ENCODE measurements at regions not wholly inside any gene's neighbourhood (a gene's known extent, or its start where the extent isn't known, plus 50 kb on each side); places are given as distances from the start of the nearest gene placed in this dataset.

DNA sequence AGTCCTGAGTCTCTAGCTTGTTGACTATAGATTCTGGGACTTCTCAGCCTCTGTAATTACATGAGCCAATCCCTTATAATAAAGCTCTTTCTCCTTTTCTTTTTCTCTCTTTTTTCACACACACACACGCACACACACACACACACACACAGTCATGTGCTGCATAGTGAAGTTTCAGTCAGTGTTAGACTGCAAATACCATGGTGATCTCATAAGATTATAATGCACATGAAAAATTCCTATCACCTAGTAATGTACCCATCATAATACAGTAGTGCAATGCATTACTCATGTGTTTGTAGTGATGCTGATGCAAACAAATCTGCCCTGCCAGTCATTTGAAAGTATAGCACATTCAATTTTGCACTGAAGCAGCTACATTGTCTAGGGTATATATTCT, 558.2 kb downstream of the SUCLG1 start:
- Histone ChIP-seq H3K4me1 (ENCODE audit: insufficient read depth, low read length, poor library complexity, severe bottlenecking) (no peaks in the 10 kb centered on the region), H3K36me3 (ENCODE audit: insufficient read depth, low read length) (no peaks in the 10 kb centered on the region), H3K4me2 (ENCODE audit: low read depth, low read length, poor library complexity, severe bottlenecking) (no peak overlapping the region), H3K79me2 (ENCODE audit: insufficient read depth, low read length) (no peaks in the 10 kb centered on the region), H3K4me3 (ENCODE audit: low read length, poor library complexity, severe bottlenecking) (no peak overlapping the region), H3F3A (ENCODE audit: low read depth) (no peaks in the 10 kb centered on the region), H2AFZ (ENCODE audit: low read length) (no peak overlapping the region), H3K27me3 (ENCODE audit: insufficient read depth, low read length, poor library complexity, severe bottlenecking) (no peaks in the 10 kb centered on the region), H3K9me2 (replicated peaks; ENCODE audit: low read depth, low read length) (0 out of 2 replicates have a peak, but pooled peaks cover 4% of the 10 kb centered on the region), H4K20me1 (ENCODE audit: insufficient read depth, low read length, poor library complexity, severe bottlenecking) (no peaks in the 10 kb centered on the region), H3K9me3 (ENCODE audit: insufficient read depth, low read depth, low read length) (no peaks in the 10 kb centered on the region), H3K9ac (ENCODE audit: low read depth, low read length, poor library complexity, severe bottlenecking) (no peak overlapping the region)
- no peak for TF ChIP-seq EZH2phosphoT487 (IDR thresholded peaks at IDR 0.05; ENCODE audit: borderline replicate concordance)

DNA sequence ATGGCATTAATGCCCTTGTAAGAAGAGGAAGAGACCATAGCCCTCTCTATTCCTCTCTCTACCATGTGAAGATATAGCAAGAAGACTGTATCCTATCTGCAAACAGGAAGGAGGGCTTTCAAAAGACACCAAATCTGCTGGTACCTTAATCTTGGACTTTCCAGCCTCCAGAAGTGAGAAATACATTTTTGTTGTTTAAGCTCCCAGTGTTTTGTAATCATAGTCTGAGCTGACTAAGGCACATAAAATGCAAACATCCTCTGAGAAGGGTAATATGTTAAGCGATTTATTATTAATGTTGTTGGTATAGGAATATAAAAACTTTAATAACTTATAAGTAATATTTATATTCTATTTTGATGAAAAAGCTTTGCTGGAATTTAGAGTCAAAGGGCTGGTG, 559.8 kb downstream of the SUCLG1 start:
- Histone ChIP-seq H3K9me3 (ENCODE audit: insufficient read depth, low read depth, low read length) (no peaks in the 10 kb centered on the region), H3K9me2 (replicated peaks; ENCODE audit: low read depth, low read length) (0 out of 2 replicates have a peak, but pooled peaks cover 2% of the 10 kb centered on the region), H3K27me3 (ENCODE audit: insufficient read depth, low read length, poor library complexity, severe bottlenecking) (no peaks in the 10 kb centered on the region), H3K36me3 (ENCODE audit: insufficient read depth, low read length) (no peaks in the 10 kb centered on the region), H2AFZ (ENCODE audit: low read length) (no peak overlapping the region), H3K4me2 (ENCODE audit: low read depth, low read length, poor library complexity, severe bottlenecking) (no peak overlapping the region), H3K79me2 (ENCODE audit: insufficient read depth, low read length) (no peaks in the 10 kb centered on the region), H3K4me3 (ENCODE audit: low read length, poor library complexity, severe bottlenecking) (no peak overlapping the region), H3K4me1 (ENCODE audit: insufficient read depth, low read length, poor library complexity, severe bottlenecking) (no peaks in the 10 kb centered on the region), H3K9ac (ENCODE audit: low read depth, low read length, poor library complexity, severe bottlenecking) (no peak overlapping the region), H3F3A (ENCODE audit: low read depth) (no peaks in the 10 kb centered on the region), H4K20me1 (ENCODE audit: insufficient read depth, low read length, poor library complexity, severe bottlenecking) (no peaks in the 10 kb centered on the region)
- TF ChIP-seq, protein P1, sequence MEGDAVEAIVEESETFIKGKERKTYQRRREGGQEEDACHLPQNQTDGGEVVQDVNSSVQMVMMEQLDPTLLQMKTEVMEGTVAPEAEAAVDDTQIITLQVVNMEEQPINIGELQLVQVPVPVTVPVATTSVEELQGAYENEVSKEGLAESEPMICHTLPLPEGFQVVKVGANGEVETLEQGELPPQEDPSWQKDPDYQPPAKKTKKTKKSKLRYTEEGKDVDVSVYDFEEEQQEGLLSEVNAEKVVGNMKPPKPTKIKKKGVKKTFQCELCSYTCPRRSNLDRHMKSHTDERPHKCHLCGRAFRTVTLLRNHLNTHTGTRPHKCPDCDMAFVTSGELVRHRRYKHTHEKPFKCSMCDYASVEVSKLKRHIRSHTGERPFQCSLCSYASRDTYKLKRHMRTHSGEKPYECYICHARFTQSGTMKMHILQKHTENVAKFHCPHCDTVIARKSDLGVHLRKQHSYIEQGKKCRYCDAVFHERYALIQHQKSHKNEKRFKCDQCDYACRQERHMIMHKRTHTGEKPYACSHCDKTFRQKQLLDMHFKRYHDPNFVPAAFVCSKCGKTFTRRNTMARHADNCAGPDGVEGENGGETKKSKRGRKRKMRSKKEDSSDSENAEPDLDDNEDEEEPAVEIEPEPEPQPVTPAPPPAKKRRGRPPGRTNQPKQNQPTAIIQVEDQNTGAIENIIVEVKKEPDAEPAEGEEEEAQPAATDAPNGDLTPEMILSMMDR (conservative IDR thresholded peaks at IDR 0.05; ENCODE audit: low read length), result no peak
- TF ChIP-seq EZH2phosphoT487 (IDR thresholded peaks at IDR 0.05; ENCODE audit: borderline replicate concordance), result no peak

DNA sequence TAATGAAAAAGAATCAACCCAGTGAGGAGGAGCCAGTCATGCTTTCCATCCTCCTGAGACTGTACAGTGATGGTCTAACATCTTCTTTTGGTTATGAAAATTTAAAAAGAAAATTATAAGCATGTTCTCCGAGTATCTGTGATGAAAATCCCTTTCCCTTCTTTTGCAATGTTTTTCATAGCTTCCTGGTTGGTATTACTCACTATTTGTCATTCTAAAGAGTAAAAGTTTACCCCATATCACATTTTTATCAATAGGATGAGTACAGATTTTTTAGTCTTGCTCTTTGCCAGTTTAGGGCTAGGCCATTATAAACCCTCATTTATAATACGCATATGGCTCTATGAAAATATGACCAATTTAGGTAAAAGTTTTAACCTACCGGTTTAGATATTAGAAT, 564.1 kb downstream of the SUCLG1 start:
- H3K27me3 ChIP-seq (ENCODE audit: insufficient read depth, low read length, poor library complexity, severe bottlenecking), result no peaks in the 10 kb centered on the region
- H3F3A ChIP-seq (ENCODE audit: low read depth), result no peaks in the 10 kb centered on the region
- H3K36me3 ChIP-seq (ENCODE audit: insufficient read depth, low read length), result no peaks in the 10 kb centered on the region
- TF ChIP-seq EZH2phosphoT487 (IDR thresholded peaks at IDR 0.05; ENCODE audit: borderline replicate concordance), result no peak
- TF ChIP-seq, protein P1 (conservative IDR thresholded peaks at IDR 0.05; ENCODE audit: low read length), result no peak
- H3K9me3 ChIP-seq (ENCODE audit: insufficient read depth, low read depth, low read length), result no peaks in the 10 kb centered on the region
- H2AFZ ChIP-seq (ENCODE audit: low read length), result no peak overlapping the region
- H3K9me2 ChIP-seq (replicated peaks; ENCODE audit: low read depth, low read length), result no peaks in the 10 kb centered on the region
- no peaks in the 10 kb centered on the region for H3K4me1 ChIP-seq (ENCODE audit: insufficient read depth, low read length, poor library complexity, severe bottlenecking)
- H3K79me2 ChIP-seq (ENCODE audit: insufficient read depth, low read length), result no peaks in the 10 kb centered on the region
- no peak overlapping the region for H3K9ac ChIP-seq (ENCODE audit: low read depth, low read length, poor library complexity, severe bottlenecking)
- H3K4me2 ChIP-seq (ENCODE audit: low read depth, low read length, poor library complexity, severe bottlenecking), result no peak overlapping the region
- no peaks in the 10 kb centered on the region for H4K20me1 ChIP-seq (ENCODE audit: insufficient read depth, low read length, poor library complexity, severe bottlenecking)
- H3K4me3 ChIP-seq (ENCODE audit: low read length, poor library complexity, severe bottlenecking), result no peak overlapping the region

DNA sequence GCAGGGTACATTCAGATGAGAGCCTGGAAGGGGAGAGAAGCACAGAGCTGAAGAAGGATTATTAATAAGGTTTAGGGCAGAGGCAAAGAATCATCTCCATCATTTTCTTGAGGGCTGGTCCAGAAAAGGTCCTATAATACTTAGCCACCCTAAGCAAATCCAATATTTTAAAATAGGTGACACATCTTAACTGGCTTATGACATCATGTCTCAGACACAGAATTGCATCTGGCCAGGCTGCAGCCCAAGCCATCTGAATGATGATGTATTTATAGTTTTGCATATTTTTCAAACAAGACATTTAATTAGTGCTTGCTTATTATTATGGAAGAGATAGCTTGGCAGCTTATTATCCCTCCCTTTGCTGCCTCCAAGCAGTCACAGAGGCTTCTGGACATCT, 571.3 kb downstream of the SUCLG1 start:
- no peak overlapping the region for H2AFZ ChIP-seq (ENCODE audit: low read length)
- H4K20me1 ChIP-seq (ENCODE audit: insufficient read depth, low read length, poor library complexity, severe bottlenecking), result no peaks in the 10 kb centered on the region
- H3K27me3 ChIP-seq (ENCODE audit: insufficient read depth, low read length, poor library complexity, severe bottlenecking), result no peaks in the 10 kb centered on the region
- no peaks in the 10 kb centered on the region for H3K9me2 ChIP-seq (replicated peaks; ENCODE audit: low read depth, low read length)
- H3K4me2 ChIP-seq (ENCODE audit: low read depth, low read length, poor library complexity, severe bottlenecking), result no peak overlapping the region
- no peak overlapping the region for H3K9ac ChIP-seq (ENCODE audit: low read depth, low read length, poor library complexity, severe bottlenecking)
- H3K4me3 ChIP-seq (ENCODE audit: low read length, poor library complexity, severe bottlenecking), result no peak overlapping the region
- H3K9me3 ChIP-seq (ENCODE audit: insufficient read depth, low read depth, low read length), result no peaks in the 10 kb centered on the region
- TF ChIP-seq EZH2phosphoT487 (IDR thresholded peaks at IDR 0.05; ENCODE audit: borderline replicate concordance), result no peak
- TF ChIP-seq, protein P1 (conservative IDR thresholded peaks at IDR 0.05; ENCODE audit: low read length), result no peak
- no peaks in the 10 kb centered on the region for H3K4me1 ChIP-seq (ENCODE audit: insufficient read depth, low read length, poor library complexity, severe bottlenecking)
- no peaks in the 10 kb centered on the region for H3K36me3 ChIP-seq (ENCODE audit: insufficient read depth, low read length)
- no peaks in the 10 kb centered on the region for H3K79me2 ChIP-seq (ENCODE audit: insufficient read depth, low read length)
- H3F3A ChIP-seq (ENCODE audit: low read depth), result no peaks in the 10 kb centered on the region

Data from Loucy (cell line).